HG02885 (cell line): ENCODE measurements at regions not wholly inside any gene's neighbourhood (a gene's known extent, or its start where the extent isn't known, plus 50 kb on each side); places are given as distances from the start of the nearest gene placed in this dataset.
"Not testable (repeated sequence)": the region's sequence is repeated elsewhere in the genome, so short reads cannot be mapped to it uniquely, and the experiment has no call there.

Source experiments
- ATAC-seq: cut with Tn5 transposase; IDR thresholded peaks from one replicate; pipeline ENCODE4 v1.9.1; 2021; ENCODE audit warnings: mild to moderate bottlenecking; ENCODE audit not compliant: unreplicated experiment, poor library complexity

DNA sequence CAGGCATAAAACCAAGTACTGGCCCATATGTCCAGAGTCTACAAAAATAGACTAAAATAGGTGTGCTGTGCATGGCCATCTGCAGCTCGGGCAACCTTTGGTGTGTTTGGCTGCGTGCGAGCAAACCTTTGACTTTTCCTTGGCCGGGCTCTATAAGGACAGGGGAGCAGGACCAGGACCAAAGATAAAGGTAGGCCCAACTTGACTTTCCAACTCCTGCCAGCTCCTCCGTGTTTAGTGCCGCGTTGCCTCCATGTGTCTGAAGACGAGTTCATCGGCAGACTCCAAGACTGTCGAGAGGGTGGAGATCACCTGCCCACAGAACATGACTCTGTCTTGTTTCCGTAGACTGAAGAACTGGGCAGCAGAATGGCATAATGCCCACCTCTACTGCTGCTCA, 375.5 kb downstream of the IRS2 start:
- ATAC-seq, result no peak

DNA sequence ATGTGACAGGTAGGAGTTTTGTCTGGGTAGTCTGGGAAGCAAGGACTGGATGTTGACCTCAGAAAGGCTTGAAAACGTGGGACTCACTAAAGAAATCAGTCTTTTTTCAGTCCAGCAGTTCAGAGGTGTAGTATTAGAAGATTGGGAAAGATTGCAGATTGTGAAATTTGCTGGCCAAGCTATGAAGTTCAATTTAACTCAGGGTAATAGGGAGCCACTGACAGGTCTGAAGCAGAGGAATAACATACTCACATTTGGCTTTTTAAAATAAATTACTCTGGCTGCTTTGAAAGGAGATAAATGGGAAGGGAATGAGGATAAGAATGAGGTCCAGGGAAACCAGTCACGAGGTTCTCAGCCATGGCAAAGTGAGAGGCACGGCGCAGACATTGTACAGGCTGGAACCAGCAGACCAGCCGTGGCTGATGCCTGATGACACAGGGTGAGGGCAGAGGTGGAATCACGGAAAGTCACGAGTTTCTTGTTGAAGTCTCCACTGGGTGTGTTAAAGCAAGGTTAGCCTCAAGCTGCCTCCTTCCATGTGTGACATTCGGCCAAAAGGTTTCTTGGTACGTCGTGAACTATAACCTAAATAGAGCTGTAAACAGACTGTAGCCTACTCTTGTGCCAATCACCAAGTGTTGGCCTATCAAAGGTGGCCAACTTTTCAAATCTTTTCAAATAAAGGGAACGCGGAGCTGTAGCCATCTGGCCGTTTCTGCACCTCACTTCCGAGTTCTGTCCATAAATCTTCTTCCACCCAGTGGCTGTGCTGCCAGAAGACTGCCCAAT, 377.6 kb downstream of the IRS2 start:
- ATAC-seq, result no peak

- no peak for ATAC-seq
Measured at GRCh38 chr13:109406376-109406992, 379.9 kb downstream of the IRS2 start.

- ATAC-seq, result no peak
Measured at GRCh38 chr13:109403012-109403421, 383.4 kb downstream of the IRS2 start.

DNA sequence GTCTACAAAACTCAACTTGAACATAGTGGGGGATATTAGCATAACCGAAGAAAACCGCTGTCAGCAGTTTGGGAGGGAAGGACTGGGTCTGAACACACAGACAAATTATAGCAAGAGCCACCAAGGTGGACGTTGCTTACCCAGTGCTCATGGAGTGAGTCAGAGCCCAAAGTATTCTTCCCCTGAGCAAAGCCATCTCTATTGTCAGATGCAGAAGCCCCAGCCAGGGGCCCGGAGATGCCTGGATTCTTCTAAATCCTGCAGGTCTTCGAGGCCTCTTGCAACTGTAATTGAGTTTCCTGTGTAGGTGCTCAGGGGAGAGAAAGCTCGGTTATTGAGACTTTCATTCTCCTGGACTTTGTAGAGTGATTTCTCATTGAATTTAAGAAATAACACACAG, 384.5 kb downstream of the IRS2 start:
- ATAC-seq, result no peak

GRCh38 chr13:109401307-109401706, 385.1 kb downstream of the IRS2 start:
- no peak for ATAC-seq

DNA sequence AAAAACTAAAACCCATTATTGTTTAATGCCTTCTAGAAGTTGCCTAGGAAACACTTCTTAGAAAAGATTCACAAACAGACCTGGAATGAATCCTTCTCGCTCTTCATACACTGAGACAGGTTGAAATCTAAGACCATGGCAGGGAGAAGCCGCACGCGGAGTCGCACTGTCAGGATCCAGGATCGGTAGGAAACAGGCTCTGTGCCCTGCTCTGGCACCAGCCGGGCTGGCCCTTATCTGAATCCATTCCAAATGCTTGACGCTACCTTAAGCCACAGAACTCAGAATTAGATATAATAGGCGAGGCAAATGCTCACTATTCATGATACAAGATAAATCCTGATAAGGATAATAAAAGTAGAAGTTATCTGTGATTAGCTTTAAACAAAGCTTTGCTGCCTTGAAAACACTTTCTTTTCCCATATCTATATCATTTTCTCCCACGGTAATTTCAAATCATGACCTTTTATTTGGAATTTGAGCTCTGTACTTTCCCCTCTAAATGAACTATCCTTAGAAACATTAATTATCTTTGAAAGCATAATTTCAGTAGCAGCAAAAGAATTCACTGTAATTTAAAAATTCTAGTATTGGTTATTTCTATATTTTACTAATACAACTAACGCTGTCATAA, 385.6 kb downstream of the IRS2 start:
- no peak for ATAC-seq

- ATAC-seq, result no peak
Measured at GRCh38 chr13:109400209-109400608, 386.2 kb downstream of the IRS2 start.

- ATAC-seq, result not testable (repeated sequence)
Measured at GRCh38 chr13:109398071-109398470, 388.3 kb downstream of the IRS2 start.

DNA sequence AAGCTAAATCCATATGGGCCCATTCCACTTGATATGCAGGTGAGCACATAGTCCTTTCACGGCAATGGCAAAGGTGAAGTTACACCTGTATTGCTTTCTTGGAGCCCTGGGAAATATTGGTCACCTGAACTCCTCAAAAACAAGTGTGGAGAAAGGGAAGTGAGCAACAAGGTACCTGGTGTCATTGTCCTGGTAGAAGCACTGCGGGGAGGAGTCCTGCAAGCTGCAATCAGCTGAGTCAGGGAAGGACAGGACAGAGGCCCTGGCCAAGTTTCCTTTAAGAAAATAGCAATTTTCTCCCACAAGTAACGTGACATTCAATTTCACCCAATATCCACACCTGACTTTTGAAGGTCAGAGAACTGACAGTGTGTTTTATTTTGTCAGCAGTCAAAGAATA, 389.1 kb downstream of the IRS2 start:
- ATAC-seq, result no peak

DNA sequence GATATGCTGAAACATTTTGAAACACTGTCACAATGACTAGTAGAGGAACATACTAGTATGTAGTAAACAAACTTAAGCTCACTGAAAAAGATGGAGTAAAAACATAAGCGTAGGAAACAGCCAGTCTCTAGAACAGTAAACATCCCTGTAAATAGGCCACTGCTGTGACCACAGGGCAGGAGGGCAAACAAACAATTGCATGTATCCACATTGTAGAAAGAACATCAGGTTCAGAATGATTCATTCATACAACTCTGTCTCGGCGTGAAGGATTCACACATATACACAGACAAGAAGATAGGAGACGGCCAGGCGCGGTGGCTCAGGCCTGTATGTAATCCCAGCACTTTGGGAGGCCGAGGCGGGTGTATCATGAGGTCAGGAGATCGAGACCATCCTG, 390.1 kb downstream of the IRS2 start:
- ATAC-seq, result no peak

DNA sequence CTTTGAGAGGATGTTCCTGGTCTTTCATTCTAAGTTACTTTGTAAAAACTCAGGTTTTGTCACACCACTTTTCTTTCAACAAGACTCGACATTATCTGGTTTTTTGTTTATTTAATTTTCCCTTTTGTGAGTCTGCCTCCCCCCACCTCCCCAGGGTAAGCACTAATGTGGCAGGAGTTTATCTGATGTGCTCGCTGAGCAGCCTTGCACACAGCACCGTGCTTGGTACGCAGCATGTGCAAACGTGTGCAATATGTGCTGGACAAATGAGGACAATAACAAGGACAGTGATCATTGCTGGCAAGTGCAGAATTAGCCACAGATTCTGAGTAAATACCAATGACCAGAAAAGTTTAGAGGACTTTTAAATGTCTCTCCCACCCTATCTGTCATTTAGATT, 391.4 kb downstream of the IRS2 start:
- ATAC-seq, result no peak

DNA sequence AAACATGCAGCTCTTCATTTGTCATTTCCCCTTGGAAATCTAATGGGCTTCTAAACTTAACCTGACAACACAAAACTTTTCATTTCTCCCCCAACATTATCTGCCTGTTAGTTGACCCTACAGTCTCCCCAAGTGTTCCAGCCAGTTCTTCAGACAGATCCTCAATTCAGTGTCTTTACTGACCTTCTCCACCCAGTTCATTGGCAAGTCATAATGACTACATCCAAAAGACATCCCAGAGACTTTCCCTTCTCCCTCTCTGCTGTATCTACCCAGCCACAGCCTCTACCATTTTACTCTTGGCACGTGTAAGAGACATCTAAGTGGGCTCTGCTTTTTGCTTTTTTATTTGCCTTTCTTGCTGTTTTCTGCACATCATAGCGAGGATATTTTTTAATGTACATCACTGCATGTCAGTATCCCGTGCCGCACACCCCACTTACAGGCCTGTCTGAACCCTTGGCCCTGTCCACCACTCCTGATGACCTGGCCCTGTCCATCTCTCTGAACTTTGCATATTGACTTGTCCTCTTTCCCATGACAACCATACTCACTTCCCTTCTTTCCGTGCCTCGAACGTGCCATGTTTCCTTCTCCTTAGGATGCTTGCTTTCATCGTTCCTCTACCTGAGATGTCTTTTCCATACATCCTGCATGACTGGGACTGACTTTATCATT, 391.9 kb downstream of the IRS2 start:
- no peak for ATAC-seq

- ATAC-seq, result no peak
Measured at GRCh38 chr13:109393045-109393444, 393.3 kb downstream of the IRS2 start.

GRCh38 chr13:109390391-109390790, 396.0 kb downstream of the IRS2 start:
- no peak for ATAC-seq

- no peak for ATAC-seq
Measured at GRCh38 chr13:109389892-109390345, 396.5 kb downstream of the IRS2 start.

- no peak for ATAC-seq
Measured at GRCh38 chr13:109389456-109389855, 396.9 kb downstream of the IRS2 start.

DNA sequence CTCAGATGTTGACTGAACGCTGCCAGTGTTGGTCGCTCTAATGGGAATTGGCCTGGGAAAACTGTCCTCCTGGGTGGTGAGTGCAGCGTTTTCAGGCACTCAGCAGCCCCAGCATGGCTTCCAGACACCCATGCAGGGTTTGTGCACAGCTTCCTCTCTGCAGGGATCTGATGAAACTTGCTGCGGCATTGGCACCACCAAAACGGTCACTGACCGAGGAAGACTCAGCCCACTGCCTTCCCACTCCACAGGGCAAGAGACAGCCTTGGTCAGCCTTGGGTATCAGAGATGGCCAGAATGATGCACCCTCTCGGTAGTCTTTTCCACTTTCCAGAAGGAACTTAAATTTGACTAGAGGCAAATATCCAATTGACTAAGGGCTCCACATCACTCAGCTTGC, 398.9 kb downstream of the IRS2 start:
- ATAC-seq, result no peak

DNA sequence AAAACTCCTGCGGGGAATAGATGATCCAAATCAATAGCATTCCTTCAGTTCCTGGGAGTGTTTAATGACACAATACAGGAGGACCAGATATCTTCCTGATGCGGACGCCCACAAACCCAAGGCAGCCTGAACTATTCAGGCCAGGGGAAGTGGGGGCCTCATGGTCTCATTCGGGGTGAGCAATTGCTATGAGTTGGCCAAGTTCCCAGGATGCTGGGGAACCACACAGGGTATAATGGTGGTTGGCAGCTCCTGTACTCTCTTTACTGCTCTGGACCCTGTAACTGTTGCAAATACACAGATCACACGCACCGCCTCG, 401.2 kb downstream of the IRS2 start:
- ATAC-seq, result no peak

GRCh38 chr13:109384491-109385241, 401.7 kb downstream of the IRS2 start:
- ATAC-seq, result no peak
